Activated CD4-positive, alpha-beta T cell treated with anti-CD3 and anti-CD28 coated beads, Interleukin-2, amount 10 ng/mL, durations not matched to agents 7 days and 5 days (primary cell): ENCODE measurements at regions not wholly inside any gene's neighbourhood (a gene's known extent, or its start where the extent isn't known, plus 50 kb on each side); places are given as distances from the start of the nearest gene placed in this dataset.
"Not testable (repeated sequence)": the region's sequence is repeated elsewhere in the genome, so short reads cannot be mapped to it uniquely, and the experiment has no call there.

Experiments
- CTCF ChIA-PET: fragments of 350-600 bp; sonication (Branson Sonifier 250); formaldehyde crosslinking; loops from one replicate; lab custom pipeline; 2021; ENCODE audit warnings: antibody characterized with exemption; lab: Charles Lee
- POLR2A ChIA-PET: fragments of 350-600 bp; sonication (Branson Sonifier 250); formaldehyde crosslinking; loops from one replicate; lab custom pipeline; 2021; ENCODE audit warnings: antibody characterized with exemption; lab: Charles Lee
- DNase-seq: peaks from one replicate; pipeline ENCODE4 v3.0.0-alpha.2; 2020
- H3K27ac Mint-ChIP-seq: one replicate; pipeline ENCODE4 v1.8.0; 2021; ENCODE audit warnings: mild to moderate bottlenecking, moderate library complexity, mixed read lengths
- H3K27me3 Mint-ChIP-seq: one replicate; pipeline ENCODE4 v1.8.0; 2021; ENCODE audit warnings: mixed read lengths
- H3K36me3 Mint-ChIP-seq: one replicate; pipeline ENCODE4 v1.8.0; 2021; ENCODE audit warnings: low read depth, mixed read lengths
- H3K4me1 Mint-ChIP-seq: one replicate; pipeline ENCODE4 v1.8.0; 2021; ENCODE audit warnings: mixed read lengths
- H3K4me3 Mint-ChIP-seq: one replicate; pipeline ENCODE4 v1.8.0; 2021; ENCODE audit warnings: mild to moderate bottlenecking, moderate library complexity, mixed read lengths
- H3K9me3 Mint-ChIP-seq: one replicate; pipeline ENCODE4 v1.8.0; 2021; ENCODE audit warnings: mixed read lengths

GRCh38 chr4:163680386-163681098, 186.1 kb downstream of the TMA16 start:
- no peak overlapping the region for H3K4me3 Mint-ChIP-seq
- H3K27ac Mint-ChIP-seq = no peak overlapping the region
- CTCF ChIA-PET = interaction anchor here (1.1 to 1.5 kb wide), 3 partner anchors 11 to 130 kb away, joined by 3 to 4 read pairs (median 3); no protein-coding TSS in a partner anchor
- H3K36me3 Mint-ChIP-seq = no peaks in the 10 kb centered on the region
- H3K4me1 Mint-ChIP-seq = no peaks in the 10 kb centered on the region
- H3K27me3 Mint-ChIP-seq = no peaks in the 10 kb centered on the region
- no peak for DNase-seq
- POLR2A ChIA-PET = no interaction called here
- H3K9me3 Mint-ChIP-seq = no peaks in the 10 kb centered on the region

DNA sequence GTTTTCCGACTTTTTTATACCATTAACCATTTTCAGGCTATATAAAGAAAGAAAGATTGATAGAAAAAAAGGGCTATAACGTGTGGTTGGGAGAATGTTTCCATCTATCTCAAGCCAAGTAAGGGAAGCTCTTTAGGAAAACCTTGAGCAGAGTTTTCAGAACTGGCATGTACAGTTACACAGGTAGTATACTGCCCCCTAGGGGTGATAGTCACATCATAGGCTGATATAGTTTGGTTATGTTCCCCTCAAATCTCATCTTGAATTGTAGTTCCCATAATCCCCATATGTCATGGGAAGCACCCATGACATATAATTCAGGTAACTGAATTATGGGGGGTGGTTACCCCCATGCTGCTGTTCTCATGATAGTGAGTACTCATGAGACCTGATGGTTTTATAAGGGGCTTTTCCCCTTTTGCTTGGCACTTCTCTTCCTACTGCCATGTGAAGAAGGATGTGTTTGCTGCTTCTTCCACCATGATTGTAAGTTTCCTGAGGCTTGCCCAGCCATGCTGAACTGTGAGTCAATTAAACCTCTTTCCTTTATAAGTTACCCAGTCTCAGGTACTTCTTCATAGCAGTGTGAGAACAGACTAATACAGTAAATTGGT, 186.8 kb downstream of the TMA16 start:
- DNase-seq = peak; percentile 48
- CTCF ChIA-PET = interaction anchor here (1.1 to 1.5 kb wide), 3 partner anchors 10 to 131 kb away, joined by 3 to 4 read pairs (median 3); no protein-coding TSS in a partner anchor
- Mint-ChIP-seq H3K36me3 (no peaks in the 10 kb centered on the region), H3K4me1 (no peaks in the 10 kb centered on the region), H3K27me3 (no peaks in the 10 kb centered on the region), H3K4me3 (no peak overlapping the region), H3K9me3 (no peaks in the 10 kb centered on the region), H3K27ac (no peak overlapping the region)
- POLR2A ChIA-PET = no interaction called here

- H3K27ac Mint-ChIP-seq = no peak overlapping the region
- no peaks in the 10 kb centered on the region for H3K36me3 Mint-ChIP-seq
- ChIA-PET POLR2A (no interaction called here), CTCF (interaction anchor here (0.7 kb wide), 2 partner anchors 82 to 1869 kb away, joined by 3 to 4 read pairs; no protein-coding TSS in a partner anchor)
- H3K27me3 Mint-ChIP-seq = no peaks in the 10 kb centered on the region
- H3K4me3 Mint-ChIP-seq = no peak overlapping the region
- DNase-seq = no peak
- no peaks in the 10 kb centered on the region for H3K4me1 Mint-ChIP-seq
- H3K9me3 Mint-ChIP-seq = no peaks in the 10 kb centered on the region
Observed at GRCh38 chr4:163688856-163689255, 194.4 kb downstream of the TMA16 start.

DNA sequence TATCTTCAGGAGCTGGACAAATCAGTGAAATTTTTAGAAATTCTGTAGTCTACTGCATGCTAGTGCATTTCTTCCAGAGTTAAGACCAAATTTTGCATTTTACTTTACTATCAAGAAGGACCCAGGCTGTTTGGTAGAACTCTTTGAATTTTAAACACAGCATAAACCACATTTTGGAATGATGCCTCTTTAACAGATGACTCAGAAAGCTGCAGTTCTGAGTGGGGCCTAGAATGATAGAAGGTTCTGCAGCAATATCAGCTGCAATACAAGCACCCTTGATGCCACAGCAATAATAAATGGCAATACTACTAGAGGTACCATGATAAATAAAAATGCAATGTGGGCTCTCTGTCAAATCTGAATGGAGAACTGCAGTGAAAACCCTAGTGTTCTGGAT, 198.7 kb downstream of the TMA16 start:
- no peaks in the 10 kb centered on the region for H3K27me3 Mint-ChIP-seq
- no peak overlapping the region for H3K4me3 Mint-ChIP-seq
- H3K9me3 Mint-ChIP-seq = no peaks in the 10 kb centered on the region
- DNase-seq = no peak
- H3K27ac Mint-ChIP-seq = no peak overlapping the region
- no peaks in the 10 kb centered on the region for H3K4me1 Mint-ChIP-seq
- H3K36me3 Mint-ChIP-seq = no peaks in the 10 kb centered on the region
- ChIA-PET CTCF (no interaction called here), POLR2A (no interaction called here)

- no peak overlapping the region for H3K27ac Mint-ChIP-seq
- H3K9me3 Mint-ChIP-seq = no peaks in the 10 kb centered on the region
- ChIA-PET POLR2A (no interaction called here), CTCF (no interaction called here)
- H3K4me1 Mint-ChIP-seq = no peaks in the 10 kb centered on the region
- no peak overlapping the region for H3K4me3 Mint-ChIP-seq
- H3K27me3 Mint-ChIP-seq = no peaks in the 10 kb centered on the region
- H3K36me3 Mint-ChIP-seq = no peaks in the 10 kb centered on the region
- DNase-seq = no peak
Observed at GRCh38 chr4:163693776-163694175, 199.3 kb downstream of the TMA16 start.

DNA sequence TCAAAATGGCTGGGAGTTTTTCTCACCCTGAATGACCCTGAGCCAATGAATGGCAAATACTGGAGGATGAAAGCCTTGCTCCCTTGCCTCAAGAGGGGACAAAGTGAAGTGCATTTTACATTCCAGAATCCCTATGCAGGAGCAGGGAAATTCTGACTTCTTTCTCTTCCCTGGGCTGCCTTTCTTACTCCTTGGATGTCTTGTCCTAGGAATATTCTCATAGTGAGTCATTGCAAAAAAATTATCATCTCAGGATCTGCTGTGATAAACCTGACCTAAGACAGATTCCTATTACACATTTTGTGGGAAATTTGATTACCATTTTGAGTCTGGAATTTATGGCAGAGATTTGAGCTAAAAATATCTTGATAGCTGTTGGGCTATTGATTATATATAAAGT, 199.9 kb downstream of the TMA16 start:
- no peak for DNase-seq
- POLR2A ChIA-PET = interaction anchor here (0.6 kb wide), 1 partner anchor 330 kb away, joined by 3 read pairs; no protein-coding TSS in a partner anchor
- CTCF ChIA-PET = no interaction called here
- Mint-ChIP-seq H3K9me3 (no peaks in the 10 kb centered on the region), H3K27me3 (no peaks in the 10 kb centered on the region), H3K36me3 (no peaks in the 10 kb centered on the region), H3K4me3 (no peak overlapping the region), H3K27ac (no peak overlapping the region), H3K4me1 (no peaks in the 10 kb centered on the region)

GRCh38 chr4:163697121-163697520, 202.6 kb downstream of the TMA16 start:
- H3K27me3 Mint-ChIP-seq = no peaks in the 10 kb centered on the region
- CTCF ChIA-PET = no interaction called here

DNA sequence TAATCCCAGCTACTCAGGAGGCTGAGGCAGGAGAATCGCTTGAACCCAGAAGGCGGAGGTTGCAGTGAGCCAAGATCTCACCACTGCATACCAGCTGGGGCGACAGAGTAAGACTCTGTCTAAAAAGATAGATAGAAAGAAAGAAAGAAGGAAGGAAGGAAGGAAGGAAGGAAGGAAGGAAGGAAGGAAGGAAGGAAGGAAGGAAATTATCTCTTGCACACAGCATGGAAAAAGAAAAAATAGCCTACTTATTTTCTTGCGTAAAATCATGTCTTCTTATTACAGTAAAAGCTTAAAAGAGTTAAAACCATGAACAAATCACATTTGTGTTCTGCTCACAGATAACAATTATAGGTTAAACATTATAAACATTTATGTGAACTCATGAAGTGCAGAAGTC, 205.9 kb downstream of the TMA16 start:
- DNase-seq, H3K27ac Mint-ChIP-seq, H3K4me3 Mint-ChIP-seq, POLR2A ChIA-PET, H3K4me1 Mint-ChIP-seq, H3K9me3 Mint-ChIP-seq, H3K36me3 Mint-ChIP-seq, H3K27me3 Mint-ChIP-seq: not testable (repeated sequence)
- CTCF ChIA-PET = interaction anchor here (0.7 kb wide), 1 partner anchor 15 kb away, joined by 3 read pairs; no protein-coding TSS in a partner anchor

More at GRCh38 chr4:163697121-163697520, 202.6 kb downstream of the TMA16 start:
- Mint-ChIP-seq H3K4me1 (no peaks in the 10 kb centered on the region), H3K36me3 (no peaks in the 10 kb centered on the region), H3K4me3 (no peak overlapping the region), H3K27ac (no peak overlapping the region), H3K9me3 (no peaks in the 10 kb centered on the region)
- POLR2A ChIA-PET = no interaction called here
- DNase-seq = no peak

GRCh38 chr4:163701916-163702315, 207.4 kb downstream of the TMA16 start:
- no peak for DNase-seq
- no peak overlapping the region for H3K4me3 Mint-ChIP-seq
- no peaks in the 10 kb centered on the region for H3K4me1 Mint-ChIP-seq
- no peaks in the 10 kb centered on the region for H3K9me3 Mint-ChIP-seq
- no peaks in the 10 kb centered on the region for H3K27me3 Mint-ChIP-seq
- H3K36me3 Mint-ChIP-seq = no peaks in the 10 kb centered on the region
- CTCF ChIA-PET = no interaction called here
- POLR2A ChIA-PET = no interaction called here
- H3K27ac Mint-ChIP-seq = no peak overlapping the region

DNA sequence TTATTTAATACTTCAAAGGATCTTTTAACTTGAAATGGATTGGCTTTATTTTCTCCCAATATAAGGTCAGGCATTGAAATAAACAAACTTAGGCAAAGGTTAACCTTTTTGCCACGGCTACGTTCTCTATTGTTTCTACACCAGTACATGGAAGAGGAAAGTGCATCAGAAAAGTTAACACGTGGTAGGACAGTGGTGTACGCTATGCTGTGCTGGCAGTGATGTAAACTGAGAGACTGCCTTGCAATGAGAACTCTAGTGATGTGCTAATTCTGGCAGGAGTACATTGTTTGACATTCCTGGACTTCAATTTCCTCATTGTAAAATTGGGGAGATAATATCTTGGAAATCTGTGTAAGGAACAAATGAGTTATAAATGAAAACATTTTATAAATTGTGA, 208.2 kb downstream of the TMA16 start:
- no peak overlapping the region for H3K4me3 Mint-ChIP-seq
- H3K27ac Mint-ChIP-seq = no peak overlapping the region
- ChIA-PET POLR2A (no interaction called here), CTCF (no interaction called here)
- H3K4me1 Mint-ChIP-seq = no peaks in the 10 kb centered on the region
- H3K36me3 Mint-ChIP-seq = no peaks in the 10 kb centered on the region
- no peaks in the 10 kb centered on the region for H3K9me3 Mint-ChIP-seq
- DNase-seq = no peak
- no peaks in the 10 kb centered on the region for H3K27me3 Mint-ChIP-seq

- Mint-ChIP-seq H3K27ac (no peak overlapping the region), H3K36me3 (no peaks in the 10 kb centered on the region), H3K27me3 (no peaks in the 10 kb centered on the region), H3K4me1 (no peaks in the 10 kb centered on the region), H3K4me3 (no peak overlapping the region), H3K9me3 (no peaks in the 10 kb centered on the region)
- DNase-seq = no peak
- CTCF ChIA-PET = no interaction called here
- POLR2A ChIA-PET = no interaction called here
Observed at GRCh38 chr4:163703251-163703650, 208.8 kb downstream of the TMA16 start.

DNA sequence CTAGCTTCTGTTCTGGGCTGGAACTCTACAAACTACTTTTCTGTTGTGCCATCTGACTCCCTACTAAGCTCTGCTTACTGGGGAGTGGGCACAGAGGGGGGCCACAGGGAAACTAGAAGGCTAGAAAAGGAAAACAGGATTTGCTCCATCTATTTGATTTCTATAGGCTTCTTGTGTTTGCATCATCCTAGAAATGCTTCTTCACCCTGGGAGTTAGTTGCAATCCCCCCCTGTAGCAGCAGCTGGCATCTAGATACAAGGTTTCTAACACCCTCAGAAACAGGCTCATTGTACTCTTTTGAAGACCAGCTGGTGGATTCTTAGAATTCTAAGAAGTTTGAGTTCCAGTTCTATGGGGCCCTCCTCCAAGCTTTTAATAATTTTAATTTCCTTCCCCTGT, 213.4 kb downstream of the TMA16 start:
- no peak overlapping the region for H3K27ac Mint-ChIP-seq
- POLR2A ChIA-PET = no interaction called here
- H3K9me3 Mint-ChIP-seq = no peaks in the 10 kb centered on the region
- no peak for DNase-seq
- CTCF ChIA-PET = no interaction called here
- no peak overlapping the region for H3K4me3 Mint-ChIP-seq
- H3K36me3 Mint-ChIP-seq = no peaks in the 10 kb centered on the region
- no peaks in the 10 kb centered on the region for H3K27me3 Mint-ChIP-seq
- H3K4me1 Mint-ChIP-seq = no peaks in the 10 kb centered on the region

DNA sequence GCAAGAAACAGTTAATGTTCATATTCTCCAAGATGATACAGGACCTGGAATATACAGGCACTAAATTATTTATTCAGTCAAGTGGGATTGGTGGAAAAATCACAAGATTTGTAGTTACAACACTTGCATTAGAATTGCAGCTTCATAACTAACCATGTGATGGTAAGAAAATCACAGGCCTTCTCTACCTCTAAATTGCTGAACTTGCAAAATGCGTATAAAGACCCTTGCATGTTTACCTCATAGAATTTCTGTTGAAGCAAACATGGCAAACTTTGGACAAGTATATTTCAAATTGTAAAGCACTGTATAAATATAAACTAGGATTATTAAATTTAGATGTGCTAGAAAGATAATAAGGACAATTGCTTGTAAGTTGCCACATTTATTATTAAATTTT, 215.1 kb downstream of the TMA16 start:
- DNase-seq = no peak
- no peaks in the 10 kb centered on the region for H3K4me1 Mint-ChIP-seq
- CTCF ChIA-PET = no interaction called here
- POLR2A ChIA-PET = no interaction called here
- no peak overlapping the region for H3K4me3 Mint-ChIP-seq
- H3K27me3 Mint-ChIP-seq = no peaks in the 10 kb centered on the region
- no peaks in the 10 kb centered on the region for H3K36me3 Mint-ChIP-seq
- H3K27ac Mint-ChIP-seq = no peak overlapping the region
- H3K9me3 Mint-ChIP-seq = no peaks in the 10 kb centered on the region
